Mucosa of rectum (tissue), 2 donors: ENCODE measurements at regions not wholly inside any gene's neighbourhood (a gene's known extent, or its start where the extent isn't known, plus 50 kb on each side); places are given as distances from the start of the nearest gene placed in this dataset.

Experiments
- H3K27ac ChIP-seq, 2 donors: one replicate each; pipeline ENCODE4 v1.7.0; 2013; ENCODE audit warnings: inconsistent platforms in 2 of 2, low read depth in 2 of 2, low read length in 2 of 2
- H3K27me3 ChIP-seq, 2 donors: one replicate each; pipeline ENCODE4 v1.7.0; 2013; ENCODE audit warnings: low read length in 2 of 2; ENCODE audit not compliant: control insufficient read depth in 2 of 2, insufficient read depth in 2 of 2
- H3K36me3 ChIP-seq, 2 donors: one replicate each; pipeline ENCODE4 v1.7.0; 2013; ENCODE audit warnings: low read length in 2 of 2; ENCODE audit not compliant: control insufficient read depth in 2 of 2, insufficient read depth in 2 of 2
- H3K4me1 ChIP-seq, 2 donors: one replicate each; pipeline ENCODE4 v1.7.0; 2013; ENCODE audit warnings: low read length in 2 of 2, mild to moderate bottlenecking in 1 of 2; ENCODE audit not compliant: control insufficient read depth in 2 of 2, insufficient read depth in 2 of 2
- H3K4me3 ChIP-seq, 2 donors: one replicate each; pipeline ENCODE4 v1.7.0; 2013; ENCODE audit warnings: low read length in 2 of 2
- H3K9ac ChIP-seq, 2 donors: one replicate each; pipeline ENCODE4 v1.7.0; 2013; ENCODE audit warnings: low read length in 2 of 2, low read depth in 1 of 2, mild to moderate bottlenecking in 1 of 2
- H3K9me3 ChIP-seq, 2 donors: one replicate each; pipeline ENCODE4 v1.7.0; 2013; ENCODE audit warnings: low read length in 2 of 2; ENCODE audit not compliant: control insufficient read depth in 2 of 2
- donor health status: healthy.
- donor health status: Normal muscosa, but diverticular disease.

- H3K27ac ChIP-seq, result no peak overlapping the region
- H3K4me3 ChIP-seq, result no peak overlapping the region
- no peak overlapping the region for H3K9ac ChIP-seq
- H3K4me1 ChIP-seq, result no peaks in the 10 kb centered on the region
- H3K27me3 ChIP-seq, result no peaks in the 10 kb centered on the region
- H3K9me3 ChIP-seq, result no peaks in the 10 kb centered on the region
- H3K36me3 ChIP-seq, result no peaks in the 10 kb centered on the region
These were observed 53.8 kb upstream of the LYPLAL1 start for GRCh38 chr1:219119839-219120238.

GRCh38 chr1:219120624-219121544 is 52.8 kb upstream of the LYPLAL1 start:
- no peak overlapping the region for H3K9ac ChIP-seq
- H3K4me3 ChIP-seq, result no peak overlapping the region
- H3K27ac ChIP-seq, result no peak overlapping the region
- no peaks in the 10 kb centered on the region for H3K4me1 ChIP-seq
- H3K27me3 ChIP-seq, result no peaks in the 10 kb centered on the region
- no peaks in the 10 kb centered on the region for H3K9me3 ChIP-seq
- H3K36me3 ChIP-seq, result no peaks in the 10 kb centered on the region

- no peaks in the 10 kb centered on the region for H3K9me3 ChIP-seq
- no peaks in the 10 kb centered on the region for H3K4me1 ChIP-seq
- H3K27ac ChIP-seq, result no peak overlapping the region
- H3K4me3 ChIP-seq, result no peak overlapping the region
- no peak overlapping the region for H3K9ac ChIP-seq
- H3K27me3 ChIP-seq, result no peaks in the 10 kb centered on the region
- no peaks in the 10 kb centered on the region for H3K36me3 ChIP-seq
These were observed 52.0 kb upstream of the LYPLAL1 start for GRCh38 chr1:219121679-219122078.

- Histone ChIP-seq H3K9ac (no peak overlapping the region), H3K4me1 (no peaks in the 10 kb centered on the region), H3K9me3 (no peaks in the 10 kb centered on the region), H3K4me3 (no peak overlapping the region), H3K27ac (no peak overlapping the region), H3K36me3 (no peaks in the 10 kb centered on the region), H3K27me3 (no peaks in the 10 kb centered on the region)
These were observed 50.6 kb upstream of the LYPLAL1 start for GRCh38 chr1:219123036-219123435.
